Activated naive CD8-positive, alpha-beta T cell treated with anti-CD3 and anti-CD28 coated beads, Interleukin-2, amount 10 ng/mL, durations not matched to agents 7 days and 5 days (primary cell): ENCODE measurements at regions not wholly inside any gene's neighbourhood (a gene's known extent, or its start where the extent isn't known, plus 50 kb on each side); places are given as distances from the start of the nearest gene placed in this dataset.
"Not testable (repeated sequence)": the region's sequence is repeated elsewhere in the genome, so short reads cannot be mapped to it uniquely, and the experiment has no call there.

Experiments used
- ATAC-seq: fragments of 150-1000 bp; cut with Tn5 transposase; one replicate; pipeline ENCODE4 v1.10.0; 2021; ENCODE audit warnings: low read depth, moderate library complexity
- POLR2A ChIA-PET: fragments of 350-600 bp; sonication (Branson Sonifier 250); formaldehyde crosslinking; loops from one replicate; lab custom pipeline; 2021; ENCODE audit warnings: antibody characterized with exemption; lab: Charles Lee
- DNase-seq: peaks from one replicate; pipeline ENCODE4 v3.0.0; 2021
- H3K27ac Mint-ChIP-seq: one replicate; pipeline ENCODE4 v1.8.0; 2022; ENCODE audit warnings: mild to moderate bottlenecking, mixed read lengths
- H3K27me3 Mint-ChIP-seq: one replicate; pipeline ENCODE4 v1.8.0; 2022; ENCODE audit warnings: mild to moderate bottlenecking, moderate library complexity, mixed read lengths
- H3K36me3 Mint-ChIP-seq: one replicate; pipeline ENCODE4 v1.8.0; 2021; ENCODE audit warnings: mild to moderate bottlenecking, mixed read lengths
- H3K4me1 Mint-ChIP-seq: one replicate; pipeline ENCODE4 v1.8.0; 2021; ENCODE audit warnings: mixed read lengths
- H3K4me3 Mint-ChIP-seq: one replicate; pipeline ENCODE4 v1.8.0; 2022; ENCODE audit warnings: mild to moderate bottlenecking, moderate library complexity, mixed read lengths
- H3K9me3 Mint-ChIP-seq: one replicate; pipeline ENCODE4 v1.8.0; 2021; ENCODE audit warnings: mixed read lengths

GRCh38 chr10:28463676-28464395, 69.1 kb upstream of the WAC start:
- Mint-ChIP-seq H3K36me3 (no peaks in the 10 kb centered on the region), H3K27me3 (peaks cover 6% of the 10 kb centered on the region), H3K9me3 (no peaks in the 10 kb centered on the region), H3K4me3 (no peak overlapping the region), H3K27ac (no peak overlapping the region), H3K4me1 (no peaks in the 10 kb centered on the region)
- no peak for DNase-seq
- ATAC-seq, result no peak
- POLR2A ChIA-PET, result no interaction called here

- Mint-ChIP-seq H3K9me3 (no peaks in the 10 kb centered on the region), H3K4me1 (no peaks in the 10 kb centered on the region), H3K27ac (no peak overlapping the region), H3K36me3 (no peaks in the 10 kb centered on the region), H3K4me3 (no peak overlapping the region), H3K27me3 (peaks cover 3% of the 10 kb centered on the region)
- DNase-seq (no peak), ATAC-seq (no peak)
- POLR2A ChIA-PET, result no interaction called here
Measured at GRCh38 chr10:28467615-28468014, 65.3 kb upstream of the WAC start.

- H3K9me3 Mint-ChIP-seq, result no peaks in the 10 kb centered on the region
- ATAC-seq (no peak), DNase-seq (no peak)
- peaks cover 3% of the 10 kb centered on the region for H3K27me3 Mint-ChIP-seq
- H3K27ac Mint-ChIP-seq, result no peak overlapping the region
- POLR2A ChIA-PET, result no interaction called here
- no peaks in the 10 kb centered on the region for H3K36me3 Mint-ChIP-seq
- no peaks in the 10 kb centered on the region for H3K4me1 Mint-ChIP-seq
- H3K4me3 Mint-ChIP-seq, result no peak overlapping the region
Measured at GRCh38 chr10:28468707-28469483, 64.0 kb upstream of the WAC start.

- no peak for ATAC-seq
- no peak overlapping the region for H3K27ac Mint-ChIP-seq
- no peak for DNase-seq
Measured at GRCh38 chr10:28470873-28471651, 61.9 kb upstream of the WAC start.

GRCh38 chr10:28471652-28472050, 61.3 kb upstream of the WAC start:
- Mint-ChIP-seq H3K27ac (no peak overlapping the region), H3K9me3 (peaks cover 1% of the 10 kb centered on the region), H3K4me1 (no peaks in the 10 kb centered on the region), H3K27me3 (peaks cover 3% of the 10 kb centered on the region), H3K4me3 (no peak overlapping the region), H3K36me3 (no peaks in the 10 kb centered on the region)
- DNase-seq (no peak), ATAC-seq (no peak)
- POLR2A ChIA-PET, result interaction anchor here (0.6 kb wide), 1 partner anchor 31 kb away, joined by 4 read pairs; no protein-coding TSS in a partner anchor

More at GRCh38 chr10:28470873-28471651, 61.9 kb upstream of the WAC start:
- H3K36me3 Mint-ChIP-seq, result no peaks in the 10 kb centered on the region
- no peaks in the 10 kb centered on the region for H3K4me1 Mint-ChIP-seq
- POLR2A ChIA-PET, result no interaction called here
- H3K27me3 Mint-ChIP-seq, result peaks cover 3% of the 10 kb centered on the region
- no peak overlapping the region for H3K4me3 Mint-ChIP-seq
- peaks cover 1% of the 10 kb centered on the region for H3K9me3 Mint-ChIP-seq

- H3K27me3 Mint-ChIP-seq, result peaks cover 6% of the 10 kb centered on the region
- DNase-seq (no peak), ATAC-seq (no peak)
- H3K27ac Mint-ChIP-seq, result no peak overlapping the region
- H3K36me3 Mint-ChIP-seq, result no peaks in the 10 kb centered on the region
- POLR2A ChIA-PET, result no interaction called here
- H3K4me3 Mint-ChIP-seq, result no peak overlapping the region
- H3K4me1 Mint-ChIP-seq, result no peaks in the 10 kb centered on the region
- peaks cover 4% of the 10 kb centered on the region for H3K9me3 Mint-ChIP-seq
Measured at GRCh38 chr10:28478646-28479045, 54.3 kb upstream of the WAC start.

GRCh38 chr10:28479425-28479865, 53.5 kb upstream of the WAC start:
- Mint-ChIP-seq H3K27ac (no peak overlapping the region), H3K4me1 (no peaks in the 10 kb centered on the region), H3K4me3 (no peak overlapping the region), H3K27me3 (peaks cover 6% of the 10 kb centered on the region), H3K9me3 (peaks cover 3% of the 10 kb centered on the region), H3K36me3 (no peaks in the 10 kb centered on the region)
- POLR2A ChIA-PET, result no interaction called here
- DNase-seq, result no peak
- no peak for ATAC-seq

GRCh38 chr10:28479927-28480627, 52.8 kb upstream of the WAC start:
- ATAC-seq (no peak), DNase-seq (no peak)
- H3K36me3 Mint-ChIP-seq, result no peaks in the 10 kb centered on the region
- H3K27ac Mint-ChIP-seq, result no peak overlapping the region
- peaks cover 3% of the 10 kb centered on the region for H3K9me3 Mint-ChIP-seq
- POLR2A ChIA-PET, result no interaction called here
- no peak overlapping the region for H3K4me3 Mint-ChIP-seq
- H3K27me3 Mint-ChIP-seq, result peaks cover 8% of the 10 kb centered on the region
- H3K4me1 Mint-ChIP-seq, result no peaks in the 10 kb centered on the region

- no peaks in the 10 kb centered on the region for H3K4me1 Mint-ChIP-seq
- ATAC-seq, result no peak
- H3K4me3 Mint-ChIP-seq, result no peak overlapping the region
- H3K27ac Mint-ChIP-seq, result no peak overlapping the region
- H3K36me3 Mint-ChIP-seq, result no peaks in the 10 kb centered on the region
- peaks cover 8% of the 10 kb centered on the region for H3K27me3 Mint-ChIP-seq
- H3K9me3 Mint-ChIP-seq, result peaks cover 3% of the 10 kb centered on the region
- no peak for DNase-seq
- POLR2A ChIA-PET, result no interaction called here
Measured at GRCh38 chr10:28480628-28480965, 52.3 kb upstream of the WAC start.

GRCh38 chr10:28481346-28481745, 51.6 kb upstream of the WAC start:
- H3K36me3 Mint-ChIP-seq, H3K4me1 Mint-ChIP-seq, POLR2A ChIA-PET, H3K27ac Mint-ChIP-seq, DNase-seq, H3K4me3 Mint-ChIP-seq, H3K27me3 Mint-ChIP-seq, H3K9me3 Mint-ChIP-seq, ATAC-seq: not testable (repeated sequence)

- Mint-ChIP-seq H3K4me1 (no peaks in the 10 kb centered on the region), H3K27me3 (peaks cover 8% of the 10 kb centered on the region), H3K4me3 (no peak overlapping the region), H3K36me3 (no peaks in the 10 kb centered on the region), H3K27ac (no peak overlapping the region), H3K9me3 (peaks cover 3% of the 10 kb centered on the region)
- ATAC-seq (no peak), DNase-seq (no peak)
- POLR2A ChIA-PET, result no interaction called here
Measured at GRCh38 chr10:28481968-28482367, 51.0 kb upstream of the WAC start.
